Gastroesophageal sphincter (tissue), 4 donors: ENCODE measurements at regions not wholly inside any gene's neighbourhood (a gene's known extent, or its start where the extent isn't known, plus 50 kb on each side); places are given as distances from the start of the nearest gene placed in this dataset.

Experiments
- ATAC-seq: fragments of 150-250 bp; one replicate; pipeline ENCODE4 v1.9.1; 2016; ENCODE audit warnings: mild to moderate bottlenecking, moderate library complexity
- H3K27ac ChIP-seq, 4 donors: fragments of 200-600 bp; sonication (generic) in 3 of 4; 1 replicate in 3 of 4; 2 replicates in 1 of 4; pipeline ENCODE4 v1.5.1; 2016 to 2019
- H3K27me3 ChIP-seq: fragments of 200-600 bp; sonication (generic); one replicate; pipeline ENCODE4 v1.5.1; 2019
- H3K36me3 ChIP-seq, 2 donors: fragments of 200-600 bp; sonication (generic); one replicate each; pipeline ENCODE4 v1.5.1; 2019; ENCODE audit warnings: control low read depth in 1 of 2
- H3K4me1 ChIP-seq, 3 donors: fragments of 200-600 bp; sonication (generic); 1 replicate in 2 of 3; 2 replicates in 1 of 3; pipeline ENCODE4 v1.5.1; 2016 to 2019; ENCODE audit warnings: control low read depth in 2 of 3
- H3K4me3 ChIP-seq, 2 donors: fragments of 200-600 bp; sonication (generic); one replicate each; pipeline ENCODE4 v1.5.1; 2019; ENCODE audit warnings: mild to moderate bottlenecking in 1 of 2, moderate library complexity in 1 of 2
- H3K9me3 ChIP-seq, 3 donors: fragments of 200-600 bp; sonication (generic); one replicate each; pipeline ENCODE4 v1.5.1; 2017 to 2019; ENCODE audit warnings: control low read depth in 2 of 3
- EP300 ChIP-seq: sonication (generic); formaldehyde crosslinking; IDR thresholded peaks from one replicate; pipeline ENCODE4 v1.6.1; 2017; ENCODE audit warnings: antibody characterized with exemption, mild to moderate bottlenecking
- POLR2A ChIP-seq, 2 donors: fragments of 450-650 bp; IDR thresholded peaks; one replicate each; pipeline ENCODE4 v1.6.1; 2017; ENCODE audit warnings: antibody characterized with exemption in 2 of 2, mild to moderate bottlenecking in 2 of 2, moderate library complexity in 1 of 2
- POLR2AphosphoS5 ChIP-seq: sonication (generic); formaldehyde crosslinking; IDR thresholded peaks from one replicate; pipeline ENCODE4 v1.6.1; 2017; ENCODE audit warnings: antibody characterized with exemption
- WGBS, 2 donors: methylation state at CpG; one replicate each; pipeline ENCODE4 v1.1.5; 2018; ENCODE audit warnings: low coverage in 1 of 2; 5-methylcytosine and 5-hydroxymethylcytosine counted together
- TF ChIP-seq, protein P1 (sequence below), 4 experiments: fragments of 200-600 bp in 2 of 4; fragments of 450-650 bp in 2 of 4; sonication (generic) in 1 of 4; IDR thresholded peaks; one replicate each; pipeline ENCODE4 v1.5.1; 2017 to 2019; ENCODE audit warnings: antibody characterized with exemption in 4 of 4, mild to moderate bottlenecking in 2 of 4, moderate library complexity in 2 of 4

DNA sequence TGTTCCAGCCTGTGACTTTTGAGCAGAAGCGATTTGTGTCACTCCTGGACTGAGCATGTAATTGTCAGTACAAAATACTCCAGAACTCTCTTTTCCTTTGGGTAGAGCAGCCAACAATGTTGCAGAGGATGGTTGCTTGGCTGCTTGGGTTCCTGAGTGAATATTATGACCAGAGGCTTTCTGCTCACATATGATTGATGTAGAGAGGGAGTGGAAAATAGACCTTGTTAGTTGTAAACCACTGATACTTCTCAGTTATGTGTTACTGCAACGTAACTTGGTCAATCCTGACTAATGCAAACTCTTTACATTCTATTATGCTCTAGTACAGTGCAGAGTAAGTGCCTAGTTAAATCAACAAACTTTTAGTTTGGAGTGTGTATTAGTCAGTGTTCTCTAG lies 322.6 kb upstream of the KCNH8 start:
- WGBS, 2 donors: 77 to 92% methylated on average over 2 of the region's 2 CpGs
- H3K4me3 ChIP-seq: no peak overlapping the region
- TF ChIP-seq POLR2A (IDR thresholded peaks at IDR 0.05): no peak
- TF ChIP-seq EP300: no peak
- TF ChIP-seq, protein P1, sequence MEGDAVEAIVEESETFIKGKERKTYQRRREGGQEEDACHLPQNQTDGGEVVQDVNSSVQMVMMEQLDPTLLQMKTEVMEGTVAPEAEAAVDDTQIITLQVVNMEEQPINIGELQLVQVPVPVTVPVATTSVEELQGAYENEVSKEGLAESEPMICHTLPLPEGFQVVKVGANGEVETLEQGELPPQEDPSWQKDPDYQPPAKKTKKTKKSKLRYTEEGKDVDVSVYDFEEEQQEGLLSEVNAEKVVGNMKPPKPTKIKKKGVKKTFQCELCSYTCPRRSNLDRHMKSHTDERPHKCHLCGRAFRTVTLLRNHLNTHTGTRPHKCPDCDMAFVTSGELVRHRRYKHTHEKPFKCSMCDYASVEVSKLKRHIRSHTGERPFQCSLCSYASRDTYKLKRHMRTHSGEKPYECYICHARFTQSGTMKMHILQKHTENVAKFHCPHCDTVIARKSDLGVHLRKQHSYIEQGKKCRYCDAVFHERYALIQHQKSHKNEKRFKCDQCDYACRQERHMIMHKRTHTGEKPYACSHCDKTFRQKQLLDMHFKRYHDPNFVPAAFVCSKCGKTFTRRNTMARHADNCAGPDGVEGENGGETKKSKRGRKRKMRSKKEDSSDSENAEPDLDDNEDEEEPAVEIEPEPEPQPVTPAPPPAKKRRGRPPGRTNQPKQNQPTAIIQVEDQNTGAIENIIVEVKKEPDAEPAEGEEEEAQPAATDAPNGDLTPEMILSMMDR (IDR thresholded peaks at IDR 0.05): no peak
- no peak for TF ChIP-seq POLR2AphosphoS5

DNA sequence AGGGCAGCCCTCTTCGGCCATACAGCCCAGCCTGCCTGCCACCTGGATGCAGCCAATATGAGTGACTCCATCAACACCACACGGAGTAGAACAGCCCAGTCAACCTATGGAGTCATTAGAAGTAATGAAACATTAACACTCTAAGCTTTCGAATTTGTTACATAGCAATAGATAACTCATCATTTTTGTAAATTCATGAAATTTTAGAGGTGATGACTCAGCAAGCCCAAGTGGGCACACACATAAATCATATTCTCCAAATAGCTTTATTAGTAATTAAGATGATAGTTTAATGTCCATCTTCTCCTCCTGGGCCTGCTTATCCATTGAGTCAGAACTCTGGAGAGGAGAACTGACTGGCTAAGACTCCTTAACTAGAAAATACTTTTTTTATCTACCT lies 335.0 kb upstream of the KCNH8 start:
- Histone ChIP-seq H3K4me1 (no peaks in the 10 kb centered on the region), H3K27ac (no peak overlapping the region), H3K9me3 (no peaks in the 10 kb centered on the region), H3K27me3 (no peaks in the 10 kb centered on the region), H3K36me3 (no peaks in the 10 kb centered on the region), H3K4me3 (no peak overlapping the region)
- 93 to 94% methylated on average over 3 of the region's 3 CpGs for WGBS, 2 donors
- TF ChIP-seq POLR2A (IDR thresholded peaks at IDR 0.05) (no peak), EP300 (no peak), POLR2AphosphoS5 (no peak)
- TF ChIP-seq, protein P1 (IDR thresholded peaks at IDR 0.05): no peak
- no peak for ATAC-seq

More for the DNA sequence above, 322.6 kb upstream of the KCNH8 start:
- Histone ChIP-seq H3K27ac (no peak overlapping the region), H3K9me3 (no peaks in the 10 kb centered on the region), H3K4me1 (no peaks in the 10 kb centered on the region), H3K27me3 (no peaks in the 10 kb centered on the region), H3K36me3 (no peaks in the 10 kb centered on the region)
- no peak for ATAC-seq

DNA sequence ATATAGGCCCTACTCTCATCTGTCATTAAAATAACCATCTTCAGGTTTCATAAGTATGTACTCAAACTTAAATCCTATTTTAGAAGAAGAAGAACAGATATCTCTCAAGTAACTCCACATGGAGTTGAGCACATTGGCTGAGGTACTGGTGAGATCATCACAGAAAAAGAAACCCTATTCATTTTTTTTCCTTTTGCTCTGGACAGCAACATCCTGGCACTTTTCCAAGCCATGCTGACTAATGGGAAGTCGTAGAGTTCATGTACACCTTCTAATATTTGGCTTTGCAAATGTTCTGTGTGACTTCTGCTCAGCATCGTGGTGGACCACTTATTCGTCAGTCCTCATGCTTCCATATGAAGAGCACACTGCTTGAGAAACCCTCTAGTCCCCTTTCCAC lies 336.0 kb upstream of the KCNH8 start:
- no peaks in the 10 kb centered on the region for H3K27me3 ChIP-seq
- TF ChIP-seq POLR2AphosphoS5 (no peak), POLR2A (IDR thresholded peaks at IDR 0.05) (no peak), EP300 (no peak)
- TF ChIP-seq, protein P1 (IDR thresholded peaks at IDR 0.05): no peak
- H3K4me3 ChIP-seq: no peak overlapping the region
- 36 to 50% methylated on average over 2 to 3 of the region's 3 CpGs for WGBS, 2 donors
- H3K36me3 ChIP-seq: no peaks in the 10 kb centered on the region
- H3K9me3 ChIP-seq: no peaks in the 10 kb centered on the region
- ATAC-seq: no peak
- H3K27ac ChIP-seq: no peak overlapping the region
- no peaks in the 10 kb centered on the region for H3K4me1 ChIP-seq

DNA sequence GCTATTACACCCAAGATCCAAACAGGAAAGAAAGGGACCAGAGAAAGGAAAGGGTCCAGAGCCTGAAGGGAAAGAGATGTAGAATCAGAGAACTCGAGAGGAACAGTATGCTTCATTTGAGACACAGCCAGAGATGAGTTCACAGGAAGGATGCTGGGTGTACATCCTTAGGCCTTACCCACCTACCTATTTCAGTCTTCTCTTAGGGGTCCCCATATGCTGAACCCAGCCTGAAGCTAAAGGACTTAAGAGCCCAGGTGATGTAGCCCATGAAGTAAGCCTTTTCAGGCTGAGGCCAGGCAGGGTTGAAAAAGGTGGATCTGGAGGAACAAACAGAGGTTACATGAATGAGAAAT lies 338.0 kb upstream of the KCNH8 start:
- Histone ChIP-seq H3K9me3 (no peaks in the 10 kb centered on the region), H3K36me3 (no peaks in the 10 kb centered on the region), H3K27me3 (no peaks in the 10 kb centered on the region), H3K4me1 (no peaks in the 10 kb centered on the region), H3K4me3 (no peak overlapping the region), H3K27ac (no peak overlapping the region)
- no peak for TF ChIP-seq POLR2A (IDR thresholded peaks at IDR 0.05)
- no peak for TF ChIP-seq POLR2AphosphoS5
- TF ChIP-seq EP300: no peak
- TF ChIP-seq, protein P1 (IDR thresholded peaks at IDR 0.05): no peak
- WGBS, 2 donors: 80 to 81% methylated on average over 1 of the region's 1 CpG
- ATAC-seq: no peak

DNA sequence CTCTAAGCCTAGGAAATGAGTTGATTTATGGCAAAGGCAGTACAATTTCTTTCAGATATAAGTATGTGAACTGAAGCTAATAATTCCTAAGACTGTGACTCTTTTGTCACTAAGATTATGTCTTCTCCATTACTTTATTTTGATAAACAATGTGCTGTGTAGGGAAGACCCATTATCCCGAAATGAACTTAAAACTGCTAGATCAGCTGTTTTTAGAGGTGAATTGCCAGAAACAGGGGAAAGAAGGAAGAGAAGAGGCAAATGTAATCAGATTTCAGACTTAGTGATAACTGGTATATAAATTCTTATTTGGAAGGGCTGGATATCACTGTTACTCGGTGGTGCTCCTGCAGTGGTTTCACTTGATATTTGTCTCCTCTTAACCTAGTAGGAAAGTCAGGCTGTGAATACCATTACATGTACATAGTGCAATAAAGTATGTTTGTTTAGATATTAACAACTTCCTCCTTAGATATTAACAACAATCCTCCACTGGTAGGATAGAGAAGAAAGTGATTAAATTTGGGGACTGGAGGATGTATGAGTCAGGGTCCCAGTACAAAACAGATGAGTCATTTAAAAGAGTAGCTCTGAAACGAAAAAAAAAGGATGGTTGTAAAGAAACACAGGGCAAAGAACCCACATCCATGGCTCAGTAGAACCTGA lies 338.5 kb upstream of the KCNH8 start:
- ATAC-seq: no peak
- H3K36me3 ChIP-seq: no peaks in the 10 kb centered on the region
- H3K9me3 ChIP-seq: no peaks in the 10 kb centered on the region
- H3K27ac ChIP-seq: no peak overlapping the region
- no peak overlapping the region for H3K4me3 ChIP-seq
- H3K4me1 ChIP-seq: no peaks in the 10 kb centered on the region
- TF ChIP-seq POLR2A (IDR thresholded peaks at IDR 0.05) (no peak), POLR2AphosphoS5 (no peak), EP300 (no peak)
- TF ChIP-seq, protein P1 (IDR thresholded peaks at IDR 0.05): no peak
- H3K27me3 ChIP-seq: no peaks in the 10 kb centered on the region
- WGBS, 2 donors: 58 to 61% methylated on average over 2 to 3 of the region's 3 CpGs
